AG04449 (cell line): ENCODE measurements at regions not wholly inside any gene's neighbourhood (a gene's known extent, or its start where the extent isn't known, plus 50 kb on each side); places are given as distances from the start of the nearest gene placed in this dataset.

ENCODE experiments used
- CTCF ChIA-PET: fragments of 350-600 bp; formaldehyde crosslinking; extraction: SDS; loops from one replicate; lab custom pipeline; 2021; ENCODE audit warnings: antibody characterized with exemption; lab: Yijun Ruan, JAX
- POLR2A ChIA-PET: fragments of 400-600, 350-600 bp; formaldehyde crosslinking; extraction: SDS; loops from one replicate; lab custom pipeline; 2020; ENCODE audit warnings: antibody characterized with exemption, inconsistent platforms; lab: Yijun Ruan, JAX
- DNase-seq: peaks from one replicate; pipeline ENCODE4 v3.0.0-alpha.2; 2010; ENCODE audit warnings: low read depth, low spot score
- H3K4me3 ChIP-seq: 2 replicates; pipeline ENCODE4 v1.5.1; 2011; ENCODE audit warnings: low read depth, mild to moderate bottlenecking, control low read depth, low read length
- CTCF ChIP-seq: IDR thresholded peaks from one replicate; pipeline ENCODE4 v1.5.1; 2011; ENCODE audit warnings: mild to moderate bottlenecking, moderate library complexity, low read length, control low read depth, inconsistent platforms; ENCODE audit not compliant: insufficient read depth; ENCODE audit errors: missing control alignments

GRCh38 chr3:134427400-134428111 is 53.3 kb upstream of the AMOTL2 start:
- ChIA-PET POLR2A (interaction anchor here (0.6 to 4.3 kb wide), 14 partner anchors 9 to 115 kb away, joined by 3 to 63 read pairs (median 4); partner anchors contain the start of genes AMOTL2, ANAPC13 and CEP63), CTCF (interaction anchor here (1.0 to 2.0 kb wide), 4 partner anchors 22 to 62 kb away, joined by 3 to 14 read pairs (median 5); no protein-coding TSS in a partner anchor)
- no peak for TF ChIP-seq CTCF
- no peak overlapping the region for H3K4me3 ChIP-seq
- DNase-seq: peak; percentile 99

GRCh38 chr3:134426660-134427181 is 52.5 kb upstream of the AMOTL2 start:
- no peak overlapping the region for H3K4me3 ChIP-seq
- CTCF ChIA-PET: interaction anchor here (0.8 to 2.0 kb wide), 9 partner anchors 15 to 67 kb away, joined by 3 to 7 read pairs (median 4); partner anchors contain the start of gene AMOTL2
- POLR2A ChIA-PET: interaction anchor here (0.6 to 4.3 kb wide), 12 partner anchors 19 to 114 kb away, joined by 3 to 63 read pairs (median 4); partner anchors contain the start of genes AMOTL2, ANAPC13 and CEP63

GRCh38 chr3:134425943-134426342 is 51.7 kb upstream of the AMOTL2 start:
- CTCF ChIA-PET: interaction anchor here (0.8 to 1.4 kb wide), 11 partner anchors 13 to 66 kb away, joined by 3 to 7 read pairs (median 4); partner anchors contain the start of gene AMOTL2
- no peak for DNase-seq
- POLR2A ChIA-PET: interaction anchor here (1.2 to 4.3 kb wide), 3 partner anchors 20 to 61 kb away, joined by 3 to 63 read pairs (median 35); partner anchors contain the start of gene AMOTL2
- TF ChIP-seq CTCF: no peak
- no peak overlapping the region for H3K4me3 ChIP-seq

More at GRCh38 chr3:134426660-134427181, 52.5 kb upstream of the AMOTL2 start:
- DNase-seq: no peak
- TF ChIP-seq CTCF: no peak
